Endodermal cell (in vitro differentiated cells): ENCODE measurements at regions not wholly inside any gene's neighbourhood (a gene's known extent, or its start where the extent isn't known, plus 50 kb on each side); places are given as distances from the start of the nearest gene placed in this dataset.

Experiments
- DNase-seq: peaks from one replicate; pipeline ENCODE4 v3.0.0-alpha.2; 2017
- H3K27ac ChIP-seq: 2 replicates; pipeline ENCODE4 v1.5.1; 2013; ENCODE audit warnings: mild to moderate bottlenecking, low read depth, low read length, moderate library complexity
- H3K27me3 ChIP-seq: 2 replicates; pipeline ENCODE4 v1.6.1; 2013; ENCODE audit warnings: mild to moderate bottlenecking, low read length, moderate library complexity; ENCODE audit not compliant: insufficient read depth, control insufficient read depth, poor library complexity, severe bottlenecking
- H3K36me3 ChIP-seq: 2 replicates; pipeline ENCODE4 v1.7.0; 2013; ENCODE audit warnings: mild to moderate bottlenecking, low read length, moderate library complexity; ENCODE audit not compliant: control insufficient read depth, insufficient read depth
- H3K4me1 ChIP-seq: one replicate; pipeline ENCODE4 v1.7.0; 2013; ENCODE audit warnings: low read length; ENCODE audit not compliant: control insufficient read depth, insufficient read depth
- H3K4me3 ChIP-seq: 2 replicates; pipeline ENCODE4 v1.5.1; 2013; ENCODE audit warnings: mild to moderate bottlenecking, low read length, moderate library complexity
- H3K9ac ChIP-seq: 2 replicates; pipeline ENCODE4 v1.6.1; 2013; ENCODE audit warnings: mild to moderate bottlenecking, low read length, moderate library complexity; ENCODE audit not compliant: poor library complexity, severe bottlenecking; ENCODE audit errors: extremely low read depth
- H3K9me3 ChIP-seq: 2 replicates; pipeline ENCODE4 v1.6.1; 2013; ENCODE audit warnings: mild to moderate bottlenecking, low read length, moderate library complexity; ENCODE audit not compliant: control insufficient read depth
- H3K27ac Mint-ChIP-seq: 2 replicates; pipeline ENCODE4 v1.8.0; 2020; ENCODE audit warnings: mixed read lengths
- H3K27me3 Mint-ChIP-seq: 2 replicates; pipeline ENCODE4 v1.8.0; 2021; ENCODE audit warnings: mild to moderate bottlenecking, mixed read lengths; ENCODE audit not compliant: insufficient read depth
- H3K36me3 Mint-ChIP-seq: 2 replicates; pipeline ENCODE4 v1.8.0; 2020; ENCODE audit warnings: low read depth, mixed read lengths
- H3K4me1 Mint-ChIP-seq: 2 replicates; pipeline ENCODE4 v1.8.0; 2020; ENCODE audit warnings: mixed read lengths
- H3K4me3 Mint-ChIP-seq: 2 replicates; pipeline ENCODE4 v1.8.0; 2020; ENCODE audit warnings: mild to moderate bottlenecking, moderate library complexity, mixed read lengths
- H3K9me3 Mint-ChIP-seq: 2 replicates; pipeline ENCODE4 v1.8.0; 2020; ENCODE audit warnings: mild to moderate bottlenecking, mixed read lengths
- CTCF ChIP-seq: fragments of 200-600 bp; sonication (generic); conservative IDR thresholded peaks from 2 replicates; pipeline ENCODE4 v1.5.0; 2021; ENCODE audit warnings: antibody characterized with exemption, mild to moderate bottlenecking
- WGBS, 2 experiments: methylation state at CpG; one replicate each; pipeline versions ENCODE4 v1.1.5 to v1.1.7; 2013; ENCODE audit warnings: missing lambda C conversion rate in 2 of 2, mixed read lengths in 1 of 2; ENCODE audit not compliant: insufficient coverage in 1 of 2, insufficient read length in 1 of 2; 5-methylcytosine and 5-hydroxymethylcytosine counted together

DNA sequence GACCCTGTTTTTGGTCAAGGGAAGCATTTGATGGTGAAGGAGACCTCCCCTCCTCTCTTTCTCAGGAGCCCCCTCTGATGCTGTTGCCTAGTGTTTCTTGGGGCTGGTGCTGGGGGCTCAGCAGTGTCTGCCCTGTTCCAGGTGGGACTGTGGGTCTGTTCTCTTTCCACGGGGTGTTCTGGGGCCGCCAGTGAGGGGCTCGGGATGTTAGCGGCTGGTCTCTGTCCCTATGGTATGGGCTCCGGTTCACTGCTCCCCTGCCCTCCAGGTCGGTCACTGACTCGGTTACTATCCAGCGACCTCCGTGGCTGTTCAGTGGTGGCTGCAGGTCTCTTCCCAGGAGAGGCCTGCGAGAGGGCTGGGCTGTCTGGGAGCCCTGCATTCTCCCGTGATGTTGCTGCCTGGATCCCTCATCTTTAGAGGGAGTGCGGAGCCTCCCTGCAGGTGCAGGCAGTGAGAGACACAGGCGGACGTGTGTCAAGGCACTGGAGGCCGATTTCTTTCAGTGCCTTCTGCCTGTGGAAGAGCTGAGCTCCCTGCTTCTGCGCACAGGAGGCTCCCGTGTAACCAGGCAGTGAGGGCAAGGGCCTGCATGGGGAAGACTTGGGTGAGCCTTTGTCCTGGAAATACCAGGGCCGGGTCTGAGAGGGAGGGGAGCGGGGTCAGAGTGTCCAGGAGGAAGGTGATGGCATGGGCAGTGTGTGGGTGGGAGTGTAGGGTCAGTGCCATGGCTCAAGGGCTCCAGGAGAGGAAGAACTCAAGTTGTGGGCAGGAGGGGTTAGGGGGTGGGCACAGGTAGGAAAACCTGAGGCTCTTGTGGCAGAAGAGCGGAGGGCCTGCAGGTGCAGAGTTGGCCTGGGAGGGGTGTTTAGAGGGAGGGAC lies 362.6 kb downstream of the TMEM121 start:
- no peaks in the 10 kb centered on the region for H3K36me3 ChIP-seq
- H3K4me3 ChIP-seq: no peak overlapping the region
- no peak overlapping the region for H3K9ac ChIP-seq
- peak; percentile 15 for DNase-seq
- H3K27me3 Mint-ChIP-seq: no peaks in the 10 kb centered on the region
- H3K9me3 Mint-ChIP-seq: peaks cover 86% of the 10 kb centered on the region
- no peaks in the 10 kb centered on the region for H3K27me3 ChIP-seq
- no peak overlapping the region for H3K27ac ChIP-seq
- H3K27ac Mint-ChIP-seq: no peak overlapping the region
- peaks cover 9% of the 10 kb centered on the region for H3K9me3 ChIP-seq
- WGBS, 2 experiments: 81 to 85% methylated on average over 13 to 20 of the region's 20 CpGs
- no peaks in the 10 kb centered on the region for H3K4me1 Mint-ChIP-seq
- no peak overlapping the region for H3K4me3 Mint-ChIP-seq
- no peaks in the 10 kb centered on the region for H3K36me3 Mint-ChIP-seq
- H3K4me1 ChIP-seq: no peaks in the 10 kb centered on the region
- no peak for TF ChIP-seq CTCF

GRCh38 chr14:105889666-105890473 lies 363.5 kb downstream of the TMEM121 start:
- DNase-seq: peak; percentile 10
- Histone ChIP-seq H3K4me1 (no peaks in the 10 kb centered on the region), H3K9ac (no peak overlapping the region), H3K36me3 (no peaks in the 10 kb centered on the region), H3K27ac (no peak overlapping the region), H3K4me3 (no peak overlapping the region), H3K27me3 (no peaks in the 10 kb centered on the region), H3K9me3 (peaks cover 9% of the 10 kb centered on the region)
- WGBS, 2 experiments: 61 to 65% methylated on average over 4 to 10 of the region's 10 CpGs
- H3K4me1 Mint-ChIP-seq: no peaks in the 10 kb centered on the region
- TF ChIP-seq CTCF: no peak
- H3K4me3 Mint-ChIP-seq: no peak overlapping the region
- H3K9me3 Mint-ChIP-seq: peaks cover 86% of the 10 kb centered on the region
- no peaks in the 10 kb centered on the region for H3K27me3 Mint-ChIP-seq
- H3K27ac Mint-ChIP-seq: no peak overlapping the region
- no peaks in the 10 kb centered on the region for H3K36me3 Mint-ChIP-seq

GRCh38 chr14:105890474-105891220 lies 364.3 kb downstream of the TMEM121 start:
- Mint-ChIP-seq H3K27ac (no peak overlapping the region), H3K4me1 (no peaks in the 10 kb centered on the region), H3K27me3 (no peaks in the 10 kb centered on the region), H3K9me3 (peaks cover 86% of the 10 kb centered on the region), H3K36me3 (no peaks in the 10 kb centered on the region), H3K4me3 (no peak overlapping the region)
- no peak overlapping the region for H3K27ac ChIP-seq
- TF ChIP-seq CTCF: no peak
- no peaks in the 10 kb centered on the region for H3K36me3 ChIP-seq
- H3K4me3 ChIP-seq: no peak overlapping the region
- no peak overlapping the region for H3K9ac ChIP-seq
- peaks cover 9% of the 10 kb centered on the region for H3K9me3 ChIP-seq
- H3K27me3 ChIP-seq: no peaks in the 10 kb centered on the region
- DNase-seq: peak; percentile 11
- no peaks in the 10 kb centered on the region for H3K4me1 ChIP-seq
- WGBS, 2 experiments: 85% methylated on average over 7 to 18 of the region's 18 CpGs
